GM12878 (cell line): ENCODE measurements at regions not wholly inside any gene's neighbourhood (a gene's known extent, or its start where the extent isn't known, plus 50 kb on each side); places are given as distances from the start of the nearest gene placed in this dataset.

Source experiments
- ATAC-seq: fragments of 200-7000 bp; cut with Tn5 transposase; 3 replicates; pipeline ENCODE4 v1.9.1; 2020; ENCODE audit warnings: mild to moderate bottlenecking, moderate library complexity
- BruUV-seq: library from RNA; stranded (reverse); fragments of 400-500 nt; replicated peaks from 2 replicates; lab custom pipeline; 2021; lab: Mats Ljungman, UMichigan
- CTCF ChIA-PET: fragments of 300-600 bp; sonication (Branson Sonifier 250); formaldehyde crosslinking; extraction: SDS; loops from one replicate; lab custom pipeline; 2021; ENCODE audit warnings: inconsistent platforms; lab: Yijun Ruan, JAX
- POLR2A ChIA-PET: fragments of 350-600 bp; formaldehyde crosslinking; extraction: SDS; loops from one replicate; lab custom pipeline; 2021; ENCODE audit warnings: inconsistent platforms; lab: Charles Lee
- RAD21 ChIA-PET: fragments of 300-600 bp; sonication (Branson Sonifier 250); formaldehyde crosslinking; loops from one replicate; lab custom pipeline; 2023; ENCODE audit warnings: antibody characterized with exemption; ENCODE audit not compliant: unreplicated experiment; lab: Charles Lee
- SMC1A ChIA-PET: fragments of 300-600 bp; sonication (Branson Sonifier 250); formaldehyde crosslinking; loops from one replicate; lab custom pipeline; 2023; ENCODE audit not compliant: unreplicated experiment, uncharacterized antibody; lab: Charles Lee
- DNase-seq: peaks from one replicate; pipeline ENCODE4 v3.0.0-alpha.2; 2011; ENCODE audit warnings: low read depth, low spot score
- FAIRE-seq: peaks from 3 replicates; lab custom pipeline; 2011; peaks lifted over from hg19 to GRCh38; lab: Jason Lieb, UNC
- H2AFZ ChIP-seq: 2 replicates; pipeline ENCODE4 v1.6.0; 2011; ENCODE audit warnings: low read depth, low read length, control low read depth; ENCODE audit not compliant: control insufficient read depth
- H3K27ac ChIP-seq: 2 replicates; pipeline ENCODE4 v1.5.1; 2011; ENCODE audit warnings: control low read depth; ENCODE audit not compliant: control insufficient read depth, insufficient read depth
- H3K27me3 ChIP-seq, 2 experiments: replicated peaks in 1 of 2; 2 replicates each; pipeline versions ENCODE4 v1.6.0 to v1.6.1; 2011; ENCODE audit warnings: low read length in 1 of 2; ENCODE audit not compliant: control insufficient read depth in 2 of 2, insufficient read depth in 2 of 2
- H3K36me3 ChIP-seq, 2 experiments: 2 replicates each; pipeline ENCODE4 v1.5.1; 2011; ENCODE audit warnings: low read length in 1 of 2; ENCODE audit not compliant: control insufficient read depth in 2 of 2, insufficient read depth in 2 of 2
- H3K4me1 ChIP-seq: 2 replicates; pipeline ENCODE4 v1.6.1; 2011; ENCODE audit warnings: mild to moderate bottlenecking, low read length, moderate library complexity, mixed read lengths; ENCODE audit not compliant: control insufficient read depth, insufficient read depth
- H3K4me2 ChIP-seq: 2 replicates; pipeline ENCODE4 v1.6.0; 2011; ENCODE audit warnings: control low read depth; ENCODE audit not compliant: control insufficient read depth, insufficient read depth
- H3K4me3 ChIP-seq: fragments of 200-600 bp; sonication (generic); 2 replicates; pipeline ENCODE4 v1.5.1; 2016
- H3K79me2 ChIP-seq: 2 replicates; pipeline ENCODE4 v1.6.0; 2011; ENCODE audit warnings: low read length; ENCODE audit not compliant: control insufficient read depth, insufficient read depth
- H3K9ac ChIP-seq: 2 replicates; pipeline ENCODE4 v1.8.0; 2011; ENCODE audit warnings: low read length, control low read depth, mixed read lengths; ENCODE audit not compliant: control insufficient read depth, insufficient read depth
- H3K9me3 ChIP-seq: replicated peaks from 3 replicates; pipeline ENCODE4 v1.5.1; 2011; ENCODE audit warnings: mild to moderate bottlenecking, low read length; ENCODE audit not compliant: control insufficient read depth, insufficient read depth
- H4K20me1 ChIP-seq: 2 replicates; pipeline ENCODE4 v1.6.0; 2011; ENCODE audit not compliant: control insufficient read depth, insufficient read depth
- MLLT1 ChIP-seq: fragments of 450-650 bp; IDR thresholded peaks from 2 replicates; pipeline ENCODE4 v1.6.1; 2016; ENCODE audit warnings: mild to moderate bottlenecking
- NRF1 ChIP-seq: conservative IDR thresholded peaks from 2 replicates; pipeline ENCODE4 v1.6.1; 2011; ENCODE audit warnings: mild to moderate bottlenecking, low read depth, low read length, improper control_type of control experiment
- SKIL ChIP-seq: fragments of 450-650 bp; IDR thresholded peaks from 2 replicates; pipeline ENCODE4 v1.6.1; 2017; ENCODE audit warnings: mild to moderate bottlenecking, low read depth, inconsistent platforms; ENCODE audit not compliant: poor library complexity, severe bottlenecking
- WGBS: methylation state at CpG from one replicate; pipeline ENCODE4 v1.1.6; 2016; ENCODE audit warnings: low lambda C conversion rate; ENCODE audit not compliant: insufficient replicate concordance, insufficient coverage; ENCODE audit errors: missing lambda C conversion rate; 5-methylcytosine and 5-hydroxymethylcytosine counted together
- in situ Hi-C: fragments of 300-500 bp; cut with MboI; formaldehyde crosslinking; loops from 9 replicates; pipeline ENCODE4 v1.14.3; 2018; ENCODE audit warnings: mixed read lengths
- intact Hi-C: fragments of 100-400 bp; cut with micrococcal nuclease; formaldehyde crosslinking; loops from one replicate; pipeline ENCODE4 v1.14.2; 2022; ENCODE audit not compliant: unreplicated experiment

DNA sequence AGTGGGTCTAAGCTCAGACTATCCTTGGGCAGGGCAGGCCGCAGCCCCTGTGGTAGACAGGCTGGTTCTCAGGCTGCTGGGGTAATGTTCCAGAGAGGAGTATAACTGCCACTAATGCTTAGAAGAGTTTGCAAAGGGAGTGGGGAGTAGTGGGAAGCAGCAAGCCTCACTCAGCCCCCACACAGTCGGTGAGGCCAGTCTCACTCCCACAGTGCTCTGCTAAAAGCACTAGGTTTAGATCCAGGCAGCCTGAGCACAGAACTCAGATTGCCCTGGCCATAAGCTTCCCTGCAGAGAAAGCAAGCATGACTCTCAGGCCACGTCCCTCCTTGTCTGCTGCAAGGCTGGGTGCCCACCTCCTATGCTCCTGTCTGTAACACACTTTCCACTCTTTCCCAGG is 69.4 kb upstream of the HCN1 start:
- BruUV-seq = no TSS peak

More for the DNA sequence above, 69.4 kb upstream of the HCN1 start:
- ChIA-PET RAD21 (interaction anchor here (0.7 kb wide), 1 partner anchor 763 kb away, joined by 3 read pairs; no protein-coding TSS in a partner anchor), CTCF (interaction anchor here (0.8 kb wide), 1 partner anchor 10 kb away, joined by 3 read pairs; no protein-coding TSS in a partner anchor), POLR2A (no interaction called here), SMC1A (interaction anchor here (0.6 kb wide), 1 partner anchor 300 kb away, joined by 3 read pairs; no protein-coding TSS in a partner anchor)
- DNase-seq (no peak), FAIRE-seq (no peak), ATAC-seq (no peak; the same call in 2 of the 3 replicates)
- Histone ChIP-seq H3K4me1 (no peaks in the 10 kb centered on the region), H3K9ac (no peak overlapping the region), H3K27ac (no peak overlapping the region), H3K36me3 (no peaks in the 10 kb centered on the region), H3K4me3 (no peak overlapping the region), H2AFZ (no peak overlapping the region), H3K9me3 (no peaks in the 10 kb centered on the region), H3K4me2 (no peak overlapping the region), H3K27me3 (no peaks in the 10 kb centered on the region), H4K20me1 (no peaks in the 10 kb centered on the region), H3K79me2 (no peaks in the 10 kb centered on the region)
- TF ChIP-seq NRF1 (no peak), MLLT1 (no peak), SKIL (no peak)
- intact Hi-C loops (no loop called here), in situ Hi-C loops (no loop called here)
- 17% methylated on average over 3 of the region's 3 CpGs for WGBS
